ENCODE measurements at regions not wholly inside any gene's neighbourhood (a gene's known extent, or its start where the extent isn't known, plus 50 kb on each side); places are given as distances from the start of the nearest gene placed in this dataset.
A peak's percentile ranks its signal among the peaks of the same experiment; 100 is the strongest.

- DNase-seq (ENCODE audit: low read depth in 2 of 2), result no peak
These were observed 137.5 kb downstream of the C5orf15 start for GRCh38 chr5:133830911-133831310.

DNA sequence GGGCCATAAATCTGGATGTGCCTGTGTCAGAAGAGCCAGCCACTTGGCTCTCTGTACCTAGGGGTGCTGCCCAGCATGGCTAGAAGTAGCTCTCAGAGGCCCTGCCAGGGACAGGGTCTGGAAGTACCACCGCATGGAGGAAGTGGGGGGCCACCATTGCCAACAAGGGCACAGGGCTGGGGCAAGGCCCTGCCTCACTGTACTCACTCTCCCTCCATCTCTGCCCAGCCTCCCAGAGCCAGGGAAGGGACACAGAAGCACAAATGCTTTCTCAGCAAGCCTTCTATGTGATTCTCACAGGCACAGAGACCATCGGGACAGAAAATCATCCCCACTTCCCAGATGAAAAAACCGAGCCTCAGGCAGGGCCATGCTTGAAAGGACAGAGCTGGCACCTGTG, 138.1 kb downstream of the C5orf15 start:
- no peak for DNase-seq (ENCODE audit: low read depth in 2 of 2)

DNA sequence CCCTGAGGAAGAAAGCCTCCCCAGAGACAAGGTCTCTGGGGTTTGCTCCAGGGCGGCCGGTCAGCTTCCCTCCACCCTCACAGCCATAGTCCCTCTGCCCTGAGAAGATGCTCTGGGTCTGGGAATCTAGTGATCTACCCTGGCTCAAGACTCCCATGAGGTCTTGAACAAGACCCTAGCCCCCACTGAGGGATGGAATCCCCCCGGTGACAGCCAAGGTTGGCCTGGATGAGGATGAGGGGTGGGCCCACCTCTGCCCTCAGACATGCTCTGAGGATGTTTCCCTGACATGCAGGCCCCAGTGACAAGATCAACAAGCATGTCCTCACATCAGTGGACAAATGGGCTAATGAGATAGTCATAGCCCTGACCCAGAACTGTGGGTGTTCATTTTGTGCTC, 138.6 kb downstream of the C5orf15 start:
- DNase-seq (ENCODE audit: low read depth in 2 of 2), result no peak

DNA sequence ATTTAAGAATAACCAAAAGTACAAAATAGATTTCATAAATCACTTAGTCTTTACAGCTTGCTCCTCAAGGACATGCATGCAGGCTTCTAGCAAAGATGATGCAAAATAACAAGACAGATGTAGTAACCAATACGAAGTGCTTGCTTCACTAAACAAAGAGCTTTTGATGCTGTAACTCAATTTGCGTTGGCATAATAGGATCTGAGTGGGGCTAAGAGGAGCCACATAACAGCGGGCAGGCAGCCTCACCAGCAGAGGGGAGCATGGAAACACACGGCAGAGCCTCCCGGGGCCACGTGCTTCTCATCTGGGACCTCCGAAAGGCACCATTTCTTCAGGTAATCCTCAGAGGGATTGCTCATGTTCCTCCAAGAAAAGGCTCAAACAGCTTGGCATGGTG, 139.7 kb downstream of the C5orf15 start:
- DNase-seq (ENCODE audit: low read depth in 2 of 2), result no peak

- DNase-seq (ENCODE audit: low read depth in 2 of 2), result no peak
These were observed 140.6 kb downstream of the C5orf15 start for GRCh38 chr5:133827830-133828229.

DNA sequence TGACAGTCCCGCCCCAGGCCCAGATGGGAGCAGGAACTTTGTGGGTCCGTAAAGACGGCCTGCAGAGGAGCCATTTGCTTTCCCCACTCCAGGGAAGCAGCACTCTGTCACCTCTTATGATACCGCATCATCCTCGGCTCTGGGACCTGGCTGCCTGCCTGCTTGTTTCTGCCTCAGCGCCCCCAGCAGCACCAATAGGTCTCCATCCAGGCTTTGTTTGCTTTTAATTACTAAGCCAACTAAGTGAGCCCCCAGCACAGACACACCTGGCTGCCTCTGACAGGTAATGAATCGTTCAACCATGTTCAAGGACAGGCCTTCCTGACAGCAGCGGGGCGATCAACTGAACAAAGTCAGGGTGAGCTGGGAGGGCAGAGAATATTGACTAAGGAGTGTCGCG, 141.4 kb downstream of the C5orf15 start:
- DNase-seq (ENCODE audit: low read depth in 2 of 2), result no peak

DNA sequence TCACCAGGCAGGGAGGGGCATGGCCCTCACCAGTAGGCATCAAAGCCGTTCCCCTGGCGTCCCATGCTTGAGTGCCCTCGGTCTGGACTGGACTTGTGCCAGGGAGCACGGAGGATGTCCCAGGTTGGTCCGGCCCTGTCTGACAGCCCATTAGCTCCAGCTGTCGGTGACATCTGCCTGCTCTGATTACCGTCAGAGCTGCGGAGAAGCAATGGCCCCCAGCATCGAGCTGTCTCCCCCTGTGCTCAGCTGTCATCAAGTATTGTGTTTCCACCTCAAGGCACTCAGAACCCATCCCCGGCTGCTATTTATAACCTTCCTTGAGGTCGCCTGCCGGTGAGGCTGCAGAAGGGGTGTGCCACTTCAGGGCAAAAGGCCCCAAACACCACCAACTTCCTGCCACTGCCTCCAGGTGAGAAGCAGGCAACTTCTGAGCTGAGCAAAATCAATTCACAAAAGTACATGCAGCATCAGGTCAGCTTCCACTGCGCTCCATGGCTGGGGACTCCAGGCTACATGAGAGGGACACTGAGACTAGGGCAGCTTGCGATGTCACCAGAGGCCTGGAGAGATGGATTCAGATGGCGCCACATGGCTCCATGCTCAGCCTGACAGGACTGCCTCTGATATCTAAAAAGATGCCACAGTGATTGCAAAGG, 142.7 kb downstream of the C5orf15 start:
- DNase-seq (ENCODE audit: low read depth in 2 of 2), result no peak

DNA sequence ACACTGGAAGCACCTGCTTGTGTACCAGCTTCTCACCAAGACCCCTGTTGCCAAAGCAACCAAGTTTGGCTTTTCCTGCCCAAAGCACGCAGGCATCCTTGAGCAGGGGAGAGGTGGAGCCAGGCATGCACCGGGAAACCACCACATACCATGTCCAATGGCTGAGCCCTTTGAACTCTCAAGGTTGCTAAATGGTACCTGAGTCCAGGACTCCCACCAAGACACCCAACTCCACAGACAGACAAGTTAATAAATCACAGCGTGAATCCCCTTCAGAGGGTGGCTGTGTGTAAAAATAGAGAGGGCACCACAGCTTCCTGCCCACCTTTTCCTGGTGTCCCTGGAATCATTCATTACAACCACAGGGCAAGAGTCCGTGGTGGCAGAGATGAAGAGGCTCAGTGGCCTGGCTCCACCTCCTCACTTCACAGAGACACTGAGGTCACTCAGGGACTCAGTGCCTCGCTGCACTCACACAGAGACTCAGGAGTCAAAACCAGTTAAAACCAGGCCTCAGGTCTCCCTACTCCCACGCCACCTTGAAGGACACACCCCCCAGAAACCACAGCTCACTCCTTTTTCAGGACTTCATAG, 143.7 kb downstream of the C5orf15 start:
- peak; percentile 4 to 20 for DNase-seq (ENCODE audit: low read depth in 2 of 2)

- DNase-seq (ENCODE audit: low read depth in 2 of 2), result no peak
These were observed 146.5 kb downstream of the C5orf15 start for GRCh38 chr5:133821889-133822288.

GRCh38 chr5:133821311-133821741, 147.1 kb downstream of the C5orf15 start:
- DNase-seq (ENCODE audit: low read depth in 2 of 2), result no peak

DNA sequence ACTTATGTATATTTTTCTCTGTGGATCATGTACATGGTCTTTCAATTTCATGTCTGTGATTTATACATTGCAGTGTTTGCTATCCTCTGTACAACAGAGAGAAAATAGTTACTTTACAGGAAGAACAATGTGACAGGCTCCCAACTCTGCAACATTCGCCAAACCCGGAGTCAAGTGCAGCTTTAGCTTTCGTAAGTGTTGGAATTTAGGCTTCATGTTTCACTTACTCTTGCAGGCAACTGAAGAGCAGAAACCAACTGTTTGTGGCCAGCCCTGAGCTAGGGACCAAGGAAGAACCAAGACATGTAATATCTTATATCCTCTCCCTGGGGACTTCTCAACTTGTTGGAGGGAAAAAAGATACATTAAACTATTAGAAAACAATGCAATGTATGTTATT, 147.9 kb downstream of the C5orf15 start:
- DNase-seq (ENCODE audit: low read depth in 2 of 2), result no peak

DNA sequence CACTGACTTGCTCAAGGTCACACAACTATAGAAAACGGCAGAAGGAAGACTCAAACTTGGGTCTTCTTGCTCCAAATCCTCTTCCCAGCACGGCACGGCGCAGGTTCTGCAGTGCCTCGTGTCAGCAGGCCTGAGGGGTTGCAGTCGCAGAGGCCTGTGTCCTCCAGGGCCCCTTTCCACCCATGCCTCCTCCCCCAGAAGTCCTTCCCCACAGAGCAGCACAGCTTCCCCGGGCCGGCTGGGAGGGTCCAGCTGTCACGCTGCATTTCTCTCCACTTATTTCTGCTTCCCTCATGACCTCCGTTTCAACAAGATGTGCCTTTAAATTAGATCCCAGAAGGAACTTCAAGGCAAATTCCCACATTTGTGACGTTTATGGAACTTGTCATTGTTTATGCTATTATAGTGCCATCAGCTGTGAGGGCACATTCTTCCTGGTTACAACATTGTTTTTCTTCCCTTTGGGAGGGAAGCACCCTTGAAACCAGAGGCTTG, 148.4 kb downstream of the C5orf15 start:
- no peak for DNase-seq (ENCODE audit: low read depth in 2 of 2)

DNA sequence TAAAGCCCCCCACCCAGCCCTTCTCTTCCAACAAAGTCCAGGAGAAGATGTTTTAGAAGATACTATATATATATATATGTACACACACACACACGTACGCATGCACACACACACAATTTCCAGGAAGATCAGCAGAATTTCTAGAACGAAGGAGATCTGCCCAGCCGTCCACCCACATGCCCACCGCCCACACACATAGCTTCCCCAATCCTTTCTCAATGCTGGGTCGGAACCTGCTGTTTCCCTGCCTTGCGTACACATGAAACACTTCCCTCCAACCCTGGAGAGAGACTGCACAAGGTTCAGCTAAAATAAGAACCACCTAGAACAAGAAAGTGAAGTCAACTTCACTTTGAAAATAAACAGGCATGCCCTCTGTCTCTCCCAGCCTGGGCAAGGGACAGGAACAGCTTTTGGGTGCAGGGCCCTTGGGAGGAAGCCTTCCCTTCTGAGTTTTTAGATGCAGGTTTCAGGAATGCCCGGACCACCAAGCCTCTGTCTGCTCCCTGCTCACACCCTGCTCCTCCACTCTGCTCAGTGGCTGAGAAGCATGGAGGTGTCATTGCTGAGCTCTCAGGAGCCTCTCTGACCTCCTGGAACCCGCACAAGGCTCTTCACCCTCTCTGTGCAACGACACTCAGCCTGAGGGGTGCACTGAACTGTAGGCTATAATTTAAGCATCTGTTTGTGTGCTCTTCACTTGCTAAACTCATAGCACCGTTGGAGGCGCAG, 149.4 kb downstream of the C5orf15 start:
- no peak for DNase-seq (ENCODE audit: low read depth in 2 of 2)

- DNase-seq (ENCODE audit: low read depth in 2 of 2), result no peak
These were observed 150.4 kb downstream of the C5orf15 start for GRCh38 chr5:133818031-133818431.

- no peak for DNase-seq (ENCODE audit: low read depth in 2 of 2)
These were observed 151.0 kb downstream of the C5orf15 start for GRCh38 chr5:133817456-133817855.

GRCh38 chr5:133816791-133817190, 151.6 kb downstream of the C5orf15 start:
- no peak for DNase-seq (ENCODE audit: low read depth in 2 of 2)

DNA sequence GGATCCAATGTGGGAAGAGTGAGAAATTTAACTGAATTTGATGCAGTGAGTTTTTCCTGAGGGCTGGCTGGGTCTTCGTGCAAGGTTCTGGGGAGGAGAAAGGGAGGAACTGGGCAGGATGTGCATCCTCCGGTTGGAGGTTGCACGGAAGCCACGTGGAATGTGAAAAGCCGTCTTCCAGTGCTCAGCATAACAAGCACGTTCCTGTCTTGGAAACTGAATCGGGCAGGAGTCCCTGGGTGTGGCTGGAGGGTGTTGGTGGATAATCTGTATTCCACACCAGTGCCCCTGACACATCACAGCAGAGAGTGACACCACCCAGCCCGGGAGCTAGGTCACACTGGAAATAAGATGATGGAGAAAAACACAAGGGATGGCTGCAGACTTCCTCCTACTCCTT, 154.3 kb downstream of the C5orf15 start:
- DNase-seq (ENCODE audit: low read depth in 2 of 2), result no peak

DNA sequence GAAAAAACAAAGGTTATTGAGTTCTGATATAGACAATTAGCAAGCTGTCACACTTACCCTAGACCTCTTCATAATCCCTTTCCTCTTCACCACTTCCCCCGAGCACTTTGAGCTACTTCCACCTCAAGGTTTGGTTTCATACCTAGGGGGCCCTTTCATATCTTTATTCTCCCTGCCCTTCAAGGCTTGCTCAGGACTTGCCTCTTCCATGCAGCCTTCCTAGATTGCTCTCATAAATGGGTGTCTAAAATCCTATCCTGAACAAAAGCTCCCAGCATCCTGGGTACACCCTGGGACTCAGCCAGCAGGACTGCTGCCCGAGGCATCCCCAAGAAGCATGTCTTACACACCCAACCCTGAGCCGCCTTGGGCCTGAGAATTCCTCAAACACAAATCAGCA, 157.3 kb downstream of the C5orf15 start:
- no peak for DNase-seq (ENCODE audit: low read depth in 2 of 2)

DNA sequence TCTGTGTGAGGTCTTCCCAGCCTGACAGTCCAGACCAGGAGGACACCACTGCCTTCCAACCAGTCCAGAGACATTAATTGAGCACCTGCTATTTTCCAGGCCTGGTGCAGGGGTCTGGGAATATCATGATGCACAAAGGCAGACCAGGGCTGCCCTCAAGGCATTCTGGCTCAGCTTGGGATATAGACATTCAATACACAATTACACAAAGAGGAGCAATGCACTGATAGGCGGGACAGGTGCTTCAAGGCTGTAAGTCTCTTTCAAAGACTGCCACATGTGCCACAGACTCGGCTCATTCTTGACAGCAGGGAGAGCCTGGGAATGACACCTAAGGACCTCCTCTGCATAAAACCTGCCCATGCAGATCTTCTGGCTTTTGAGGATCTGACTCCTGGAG, 158.6 kb downstream of the C5orf15 start:
- no peak for DNase-seq (ENCODE audit: low read depth in 2 of 2)

GRCh38 chr5:133807348-133807747, 161.1 kb downstream of the C5orf15 start:
- no peak for DNase-seq (ENCODE audit: low read depth in 2 of 2)

DNA sequence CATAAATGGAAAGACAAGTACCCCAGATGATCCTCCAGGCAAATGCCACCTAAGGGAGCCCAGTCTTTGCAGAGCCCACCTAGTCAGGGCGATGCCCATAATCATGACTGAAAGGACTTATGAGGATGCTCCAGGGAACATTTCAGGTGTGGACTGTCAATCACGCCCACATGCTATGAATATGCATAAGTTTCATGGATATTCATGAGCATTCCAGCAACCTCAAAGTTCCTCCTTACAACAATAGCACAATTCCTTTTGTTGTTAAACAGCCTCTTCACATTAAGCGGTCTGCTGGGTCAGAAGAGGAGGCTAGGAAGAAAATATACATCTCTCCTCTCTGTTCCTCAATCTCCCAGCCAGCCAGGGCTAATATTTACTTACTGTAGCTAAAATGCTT, 161.6 kb downstream of the C5orf15 start:
- no peak for DNase-seq (ENCODE audit: low read depth in 2 of 2)

DNA sequence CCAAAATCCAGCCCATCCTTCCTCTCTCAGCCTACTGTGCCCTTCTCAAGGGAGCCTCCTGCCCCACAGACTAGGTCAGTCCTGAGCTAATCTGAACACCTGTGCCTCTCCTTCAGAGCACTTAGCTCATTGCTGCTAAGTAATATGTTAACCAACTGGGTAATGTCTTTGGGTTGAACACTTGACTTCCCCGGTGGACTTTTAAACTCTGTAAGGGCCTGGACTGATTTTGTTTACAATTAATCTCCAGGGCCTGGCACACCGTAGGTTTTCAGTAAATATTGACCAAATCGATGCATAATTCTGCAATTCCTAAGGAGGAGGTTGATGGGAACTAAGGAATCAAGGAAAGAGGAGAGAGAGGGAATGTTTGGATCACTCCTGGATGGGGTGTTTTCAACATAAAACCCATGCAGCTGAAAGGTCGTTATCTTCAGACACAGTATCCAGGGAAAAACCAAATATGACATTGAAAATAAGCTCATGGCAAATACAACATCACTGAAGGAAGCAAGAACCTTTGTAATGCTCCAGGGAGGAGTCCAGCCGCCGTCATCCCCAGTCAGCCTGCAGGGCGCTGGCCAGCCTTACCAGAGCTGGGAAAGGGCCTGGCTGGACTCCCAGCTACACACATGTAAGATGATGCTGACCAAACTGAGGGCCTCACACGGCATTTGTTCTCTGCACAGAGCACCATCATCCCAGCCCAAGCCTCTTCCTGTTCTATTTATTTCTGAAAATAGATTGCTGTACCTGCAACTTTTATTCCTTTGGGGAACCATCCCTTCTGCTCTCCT, 166.3 kb downstream of the C5orf15 start:
- no peak for DNase-seq (ENCODE audit: low read depth in 2 of 2)

All from stimulated activated CD4-positive, alpha-beta T cell treated with anti-CD3 and anti-CD28 coated beads, Interleukin-15, amount 100 ng/mL, for 48 hours (primary cell).